ENCODE measurements at regions not wholly inside any gene's neighbourhood (a gene's known extent, or its start where the extent isn't known, plus 50 kb on each side); places are given as distances from the start of the nearest gene placed in this dataset.

GRCh38 chr9:96075111-96075510 lies 199.6 kb downstream of the ERCC6L2 start:
- no peak for TF ChIP-seq EP300 (IDR thresholded peaks at IDR 0.05; ENCODE audit: borderline replicate concordance)
- TF ChIP-seq EGR1 (IDR thresholded peaks at IDR 0.05) = no peak
- TF ChIP-seq CEBPB (IDR thresholded peaks at IDR 0.05) = no peak

Data from Ishikawa (cell line).